ENCODE measurements at regions not wholly inside any gene's neighbourhood (a gene's known extent, or its start where the extent isn't known, plus 50 kb on each side); places are given as distances from the start of the nearest gene placed in this dataset.

GRCh38 chr7:47145186-47145725 lies 436.7 kb downstream of the TNS3 start:
- DNase-seq: no peak

- no peak for DNase-seq
Observed at GRCh38 chr7:47143339-47143738, 438.6 kb downstream of the TNS3 start.

GRCh38 chr7:47142867-47143175 lies 439.1 kb downstream of the TNS3 start:
- no peak for DNase-seq

GRCh38 chr7:47142169-47142866 lies 439.6 kb downstream of the TNS3 start:
- no peak for DNase-seq

GRCh38 chr7:47132471-47132870 lies 449.4 kb downstream of the TNS3 start:
- DNase-seq: no peak

GRCh38 chr7:47128700-47129099 lies 453.2 kb downstream of the TNS3 start:
- no peak for DNase-seq

- no peak for DNase-seq
Observed at GRCh38 chr7:47125529-47125928, 456.4 kb downstream of the TNS3 start.

- DNase-seq: no peak
Observed at GRCh38 chr7:47119261-47119865, 462.5 kb downstream of the TNS3 start.

- DNase-seq: no peak
Observed at GRCh38 chr7:47104206-47104549, 477.7 kb downstream of the TNS3 start.

- no peak for DNase-seq
Observed at GRCh38 chr7:47103498-47104205, 478.3 kb downstream of the TNS3 start.

GRCh38 chr7:47102331-47102841 lies 479.5 kb downstream of the TNS3 start:
- DNase-seq: no peak

GRCh38 chr7:47100817-47101435 lies 481.0 kb downstream of the TNS3 start:
- DNase-seq: no peak

GRCh38 chr7:47100148-47100816 lies 481.6 kb downstream of the TNS3 start:
- no peak for DNase-seq

GRCh38 chr7:47097431-47097830 lies 484.5 kb downstream of the TNS3 start:
- DNase-seq: no peak

GRCh38 chr7:47095946-47096345 lies 486.0 kb downstream of the TNS3 start:
- DNase-seq: no peak

GRCh38 chr7:47094462-47094861 lies 487.4 kb downstream of the TNS3 start:
- no peak for DNase-seq

- no peak for DNase-seq
Observed at GRCh38 chr7:47093320-47094234, 488.3 kb downstream of the TNS3 start.

- DNase-seq: no peak
Observed at GRCh38 chr7:47092336-47092735, 489.6 kb downstream of the TNS3 start.

GRCh38 chr7:47091141-47091540 lies 490.8 kb downstream of the TNS3 start:
- DNase-seq: no peak

GRCh38 chr7:47089461-47089860 lies 492.4 kb downstream of the TNS3 start:
- DNase-seq: no peak

- no peak for DNase-seq
Observed at GRCh38 chr7:47089068-47089417, 492.9 kb downstream of the TNS3 start.
